H1 (cell line): ENCODE measurements at regions not wholly inside any gene's neighbourhood (a gene's known extent, or its start where the extent isn't known, plus 50 kb on each side); places are given as distances from the start of the nearest gene placed in this dataset.

Source experiments
- CEBPB ChIP-seq: IDR thresholded peaks from 2 replicates; pipeline ENCODE4 v1.6.1; 2012; ENCODE audit warnings: low read depth, low read length
- CHD2 ChIP-seq: IDR thresholded peaks from 2 replicates; pipeline ENCODE4 v1.6.1; 2012; ENCODE audit warnings: low read length, improper control_type of control experiment
- CTCF ChIP-seq, 3 experiments: IDR thresholded peaks; 1 replicate in 2 of 3; 2 replicates in 1 of 3; pipeline versions ENCODE4 v1.5.1 to v1.6.1; 2011; ENCODE audit warnings: low read length in 3 of 3, mild to moderate bottlenecking in 3 of 3, inconsistent platforms in 2 of 3, low read depth in 1 of 3, moderate library complexity in 1 of 3; ENCODE audit not compliant: insufficient read depth in 1 of 3; ENCODE audit errors: control extremely low read depth in 1 of 3
- EZH2 ChIP-seq: fragments of 200-600 bp; sonication (generic); IDR thresholded peaks from 2 replicates; pipeline ENCODE4 v1.7.1; 2012; ENCODE audit warnings: low read depth, mild to moderate bottlenecking, moderate library complexity, low read length, inconsistent platforms; ENCODE audit not compliant: severe bottlenecking
- POLR2A ChIP-seq, 2 experiments: IDR thresholded peaks; 1 replicate in 1 of 2; 2 replicates in 1 of 2; pipeline ENCODE4 v1.6.1; 2011; ENCODE audit warnings: low read depth in 2 of 2, low read length in 2 of 2, mild to moderate bottlenecking in 2 of 2; ENCODE audit errors: control extremely low read depth in 1 of 2
- RAD21 ChIP-seq, 2 experiments: IDR thresholded peaks in 1 of 2; conservative IDR thresholded peaks in 1 of 2; 2 replicates each; pipeline ENCODE4 v1.6.1; 2011; ENCODE audit warnings: low read depth in 2 of 2, low read length in 2 of 2, improper control_type of control experiment in 1 of 2, inconsistent platforms in 1 of 2, mild to moderate bottlenecking in 1 of 2, moderate library complexity in 1 of 2
- SUZ12 ChIP-seq: fragments of 200-600 bp; sonication (generic); IDR thresholded peaks from 2 replicates; pipeline ENCODE4 v1.6.1; 2012; ENCODE audit warnings: mild to moderate bottlenecking, inconsistent platforms, low read length, moderate library complexity, mixed read lengths
- YY1 ChIP-seq: IDR thresholded peaks from 2 replicates; pipeline ENCODE4 v1.6.1; 2011; ENCODE audit warnings: low read depth, mild to moderate bottlenecking, low read length

DNA sequence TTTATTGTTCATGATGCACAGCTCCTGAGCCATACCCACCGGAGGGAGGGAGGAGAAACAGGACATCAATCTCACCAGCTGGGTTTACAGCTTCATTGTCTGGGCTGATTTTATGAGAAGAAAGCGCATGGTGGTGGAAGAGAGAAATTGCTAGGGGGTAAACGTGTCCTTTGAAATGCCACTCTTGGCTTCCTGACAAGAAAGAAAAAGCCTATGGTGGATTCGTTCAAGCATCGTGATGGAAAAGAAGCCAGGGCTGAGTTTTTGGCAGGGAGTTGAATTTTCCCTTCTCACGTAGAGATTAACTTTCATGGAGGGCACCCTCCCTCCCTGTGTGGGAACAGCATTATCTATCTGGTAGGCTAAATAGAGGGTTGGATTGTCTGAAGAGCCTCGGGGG, 502.0 kb downstream of the SLC4A3 start:
- no peak for TF ChIP-seq POLR2A (IDR thresholded peaks at IDR 0.05; ENCODE audit: control extremely low read depth in 1 of 2, low read depth in 2 of 2, low read length in 2 of 2)
- no peak for TF ChIP-seq CHD2
- TF ChIP-seq CEBPB = no peak
- no peak for TF ChIP-seq YY1
- TF ChIP-seq EZH2 = no peak
- TF ChIP-seq SUZ12 = no peak
- no peak for TF ChIP-seq CTCF (IDR thresholded peaks at IDR 0.05; ENCODE audit: control extremely low read depth in 1 of 3, insufficient read depth in 1 of 3, low read depth in 1 of 3, low read length in 3 of 3)
- no peak for TF ChIP-seq RAD21 (IDR thresholded peaks at IDR 0.05 in 1 of 2, conservative IDR thresholded peaks at IDR 0.05 in 1 of 2; ENCODE audit: low read depth in 2 of 2, low read length in 2 of 2)
